OCI-M1 (cell line): ENCODE measurements at regions not wholly inside any gene's neighbourhood (a gene's known extent, or its start where the extent isn't known, plus 50 kb on each side); places are given as distances from the start of the nearest gene placed in this dataset.
"Not testable (repeated sequence)": the region's sequence is repeated elsewhere in the genome, so short reads cannot be mapped to it uniquely, and the experiment has no call there.

ENCODE experiments used
- DNase-seq: peaks from one replicate; lab custom pipeline; 2025; lab: John Stamatoyannopoulos, UW

- peak; percentile 37 for DNase-seq
These were observed 530.3 kb downstream of the RFPL4B start for GRCh38 chr6:112877134-112878100.

- DNase-seq = no peak
These were observed 532.8 kb downstream of the RFPL4B start for GRCh38 chr6:112879920-112880413.

- DNase-seq = no peak
These were observed 533.9 kb downstream of the RFPL4B start for GRCh38 chr6:112881027-112881426.

GRCh38 chr6:112881828-112882780 is 535.0 kb downstream of the RFPL4B start:
- DNase-seq = no peak

- DNase-seq = no peak
These were observed 536.0 kb downstream of the RFPL4B start for GRCh38 chr6:112883095-112883494.

- no peak for DNase-seq
These were observed 539.3 kb downstream of the RFPL4B start for GRCh38 chr6:112886415-112886814.

GRCh38 chr6:112887424-112887823 is 540.3 kb downstream of the RFPL4B start:
- DNase-seq = not testable (repeated sequence)

GRCh38 chr6:112899541-112899940 is 552.4 kb downstream of the RFPL4B start:
- DNase-seq = no peak

GRCh38 chr6:112903361-112903760 is 556.2 kb downstream of the RFPL4B start:
- DNase-seq = no peak

GRCh38 chr6:112906726-112907125 is 559.6 kb downstream of the RFPL4B start:
- DNase-seq = no peak

GRCh38 chr6:112909781-112910180 is 562.7 kb downstream of the RFPL4B start:
- DNase-seq = no peak

GRCh38 chr6:112910256-112910655 is 563.1 kb downstream of the RFPL4B start:
- no peak for DNase-seq

- DNase-seq = no peak
These were observed 564.8 kb downstream of the RFPL4B start for GRCh38 chr6:112911959-112912358.

- DNase-seq = no peak
These were observed 565.4 kb downstream of the RFPL4B start for GRCh38 chr6:112912416-112913101.

- DNase-seq = not testable (repeated sequence)
These were observed 572.6 kb downstream of the RFPL4B start for GRCh38 chr6:112919744-112920143.

GRCh38 chr6:112920994-112921393 is 573.9 kb downstream of the RFPL4B start:
- DNase-seq = no peak

GRCh38 chr6:112923940-112924587 is 576.9 kb downstream of the RFPL4B start:
- no peak for DNase-seq

- no peak for DNase-seq
These were observed 578.6 kb downstream of the RFPL4B start for GRCh38 chr6:112925702-112926101.

GRCh38 chr6:112927641-112928320 is 580.7 kb downstream of the RFPL4B start:
- DNase-seq = no peak

- DNase-seq = no peak
These were observed 582.5 kb downstream of the RFPL4B start for GRCh38 chr6:112929641-112930040.

GRCh38 chr6:112931832-112932231 is 584.7 kb downstream of the RFPL4B start:
- DNase-seq = no peak
